ENCODE measurements at regions not wholly inside any gene's neighbourhood (a gene's known extent, or its start where the extent isn't known, plus 50 kb on each side); places are given as distances from the start of the nearest gene placed in this dataset.

DNA sequence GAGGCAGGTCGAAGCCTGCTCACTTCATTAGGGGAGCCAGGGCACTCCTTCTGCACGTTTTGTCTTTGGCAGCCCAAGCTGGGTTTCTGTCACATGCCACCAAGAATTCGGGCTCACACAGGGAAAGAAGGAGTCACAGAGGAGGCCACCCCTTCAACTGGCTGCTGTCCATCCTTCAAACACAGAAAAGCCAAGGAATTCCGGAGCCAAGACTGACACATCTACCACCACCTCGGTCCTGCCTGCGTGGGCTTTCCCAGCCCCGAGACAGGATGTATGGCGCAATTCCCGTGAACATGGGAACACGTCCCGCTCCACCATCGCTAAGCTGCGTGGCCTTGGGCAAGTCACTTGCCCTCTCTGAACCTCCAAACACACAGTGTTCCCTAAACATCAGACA, 70.4 kb downstream of the NCOR2 start:
- no peak for ATAC-seq
- H3K27ac ChIP-seq (ENCODE audit: low read depth, low read length), result no peak overlapping the region
- ChIA-PET POLR2A (no interaction called here), RAD21 (ENCODE audit: low non-redundant PET in 1 of 2, low total read pairs in 2 of 2, uncharacterized antibody in 2 of 2, unreplicated experiment in 2 of 2) (no interaction called here), CTCF (no interaction called here)
- H3K4me3 ChIP-seq (replicated peaks in 1 of 2; ENCODE audit: low read depth in 1 of 2, low read length in 2 of 2), result no peak overlapping the region
- no peak overlapping the region for H3K9ac ChIP-seq (ENCODE audit: low read length)
- intact Hi-C loops (cut with micrococcal nuclease), result no loop called here
- H3K9me3 ChIP-seq (ENCODE audit: control insufficient read depth in 1 of 2, insufficient read depth in 1 of 2, low read depth in 1 of 2, low read length in 2 of 2), result no peaks in the 10 kb centered on the region
- H3K79me2 ChIP-seq (ENCODE audit: insufficient read depth, low read length), result peaks cover 59% of the 10 kb centered on the region
- no peak overlapping the region for H3K4me2 ChIP-seq (ENCODE audit: low read length)
- H4K20me1 ChIP-seq (ENCODE audit: insufficient read depth), result no peaks in the 10 kb centered on the region
- no peak for DNase-seq (ENCODE audit: low read depth, low spot score)
- peaks cover 22 to 31% of the 10 kb centered on the region in 2 experiments for H3K4me1 ChIP-seq (ENCODE audit: control insufficient read depth in 1 of 2, insufficient read depth in 2 of 2, low read length in 2 of 2)
- H3K27me3 ChIP-seq (ENCODE audit: insufficient read depth, low read length), result no peaks in the 10 kb centered on the region
- TF ChIP-seq, protein P1, sequence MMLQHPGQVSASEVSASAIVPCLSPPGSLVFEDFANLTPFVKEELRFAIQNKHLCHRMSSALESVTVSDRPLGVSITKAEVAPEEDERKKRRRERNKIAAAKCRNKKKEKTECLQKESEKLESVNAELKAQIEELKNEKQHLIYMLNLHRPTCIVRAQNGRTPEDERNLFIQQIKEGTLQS (IDR thresholded peaks at IDR 0.05), result no peak
- TF ChIP-seq, protein P2, sequence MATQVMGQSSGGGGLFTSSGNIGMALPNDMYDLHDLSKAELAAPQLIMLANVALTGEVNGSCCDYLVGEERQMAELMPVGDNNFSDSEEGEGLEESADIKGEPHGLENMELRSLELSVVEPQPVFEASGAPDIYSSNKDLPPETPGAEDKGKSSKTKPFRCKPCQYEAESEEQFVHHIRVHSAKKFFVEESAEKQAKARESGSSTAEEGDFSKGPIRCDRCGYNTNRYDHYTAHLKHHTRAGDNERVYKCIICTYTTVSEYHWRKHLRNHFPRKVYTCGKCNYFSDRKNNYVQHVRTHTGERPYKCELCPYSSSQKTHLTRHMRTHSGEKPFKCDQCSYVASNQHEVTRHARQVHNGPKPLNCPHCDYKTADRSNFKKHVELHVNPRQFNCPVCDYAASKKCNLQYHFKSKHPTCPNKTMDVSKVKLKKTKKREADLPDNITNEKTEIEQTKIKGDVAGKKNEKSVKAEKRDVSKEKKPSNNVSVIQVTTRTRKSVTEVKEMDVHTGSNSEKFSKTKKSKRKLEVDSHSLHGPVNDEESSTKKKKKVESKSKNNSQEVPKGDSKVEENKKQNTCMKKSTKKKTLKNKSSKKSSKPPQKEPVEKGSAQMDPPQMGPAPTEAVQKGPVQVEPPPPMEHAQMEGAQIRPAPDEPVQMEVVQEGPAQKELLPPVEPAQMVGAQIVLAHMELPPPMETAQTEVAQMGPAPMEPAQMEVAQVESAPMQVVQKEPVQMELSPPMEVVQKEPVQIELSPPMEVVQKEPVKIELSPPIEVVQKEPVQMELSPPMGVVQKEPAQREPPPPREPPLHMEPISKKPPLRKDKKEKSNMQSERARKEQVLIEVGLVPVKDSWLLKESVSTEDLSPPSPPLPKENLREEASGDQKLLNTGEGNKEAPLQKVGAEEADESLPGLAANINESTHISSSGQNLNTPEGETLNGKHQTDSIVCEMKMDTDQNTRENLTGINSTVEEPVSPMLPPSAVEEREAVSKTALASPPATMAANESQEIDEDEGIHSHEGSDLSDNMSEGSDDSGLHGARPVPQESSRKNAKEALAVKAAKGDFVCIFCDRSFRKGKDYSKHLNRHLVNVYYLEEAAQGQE (IDR thresholded peaks at IDR 0.05; ENCODE audit: low read depth), result no peak
- TF ChIP-seq ELF1 (IDR thresholded peaks at IDR 0.05; ENCODE audit: borderline replicate concordance, low read depth) (no peak), EZH2 (IDR thresholded peaks at IDR 0.05) (no peak), POLR2AphosphoS5 (IDR thresholded peaks at IDR 0.05; ENCODE audit: low read depth, low read length) (no peak), SP1 (IDR thresholded peaks at IDR 0.05; ENCODE audit: low read depth) (no peak), EZH2phosphoT487 (IDR thresholded peaks at IDR 0.05; ENCODE audit: borderline replicate concordance) (no peak), SRF (IDR thresholded peaks at IDR 0.05; ENCODE audit: low read depth) (no peak), CEBPB (IDR thresholded peaks at IDR 0.05; ENCODE audit: low read depth) (no peak), JUND (IDR thresholded peaks at IDR 0.05) (no peak), POLR2A (IDR thresholded peaks at IDR 0.05; ENCODE audit: borderline replicate concordance, extremely low read depth, insufficient read depth, insufficient read length) (no peak), CBX3 (IDR thresholded peaks at IDR 0.05; ENCODE audit: low read depth) (no peak), RAD21 (IDR thresholded peaks at IDR 0.05; ENCODE audit: low read depth) (no peak)
- no peak overlapping the region for H2AFZ ChIP-seq (ENCODE audit: low read depth, low read length, poor library complexity, severe bottlenecking)
- no peaks in the 10 kb centered on the region; a peak in 1 of 4 replicates for H3K36me3 ChIP-seq (ENCODE audit: control insufficient read depth in 1 of 2, insufficient read depth in 2 of 2, low read length in 2 of 2)
- BruUV-seq (replicated peaks), result no TSS peak
- H3K9me2 ChIP-seq (ENCODE audit: insufficient read depth), result no peaks in the 10 kb centered on the region
